ENCODE measurements at regions not wholly inside any gene's neighbourhood (a gene's known extent, or its start where the extent isn't known, plus 50 kb on each side); places are given as distances from the start of the nearest gene placed in this dataset.

DNA sequence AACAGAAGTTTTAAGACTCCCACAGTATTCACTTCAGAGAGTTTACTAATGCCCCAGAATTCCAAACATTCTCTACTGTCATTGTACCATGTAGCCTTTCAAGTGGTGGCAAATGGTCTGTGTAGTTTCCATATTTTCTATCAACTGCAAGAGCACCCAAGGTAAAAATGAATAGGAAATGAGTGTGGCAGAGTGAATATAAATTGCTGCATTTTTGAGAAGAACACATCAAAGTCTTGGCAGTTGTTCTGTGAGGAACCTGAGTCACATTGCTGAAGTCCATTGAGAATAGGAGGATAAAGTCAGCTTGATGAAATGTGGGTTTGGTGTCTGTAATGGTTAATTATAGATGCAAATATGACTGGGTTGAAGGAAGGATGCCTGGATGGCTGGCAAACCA, 193.6 kb downstream of the AASDHPPT start:
- BruUV-seq (replicated peaks) = no TSS peak
- no peaks in the 10 kb centered on the region for H3K4me1 ChIP-seq (ENCODE audit: control insufficient read depth in 1 of 2, insufficient read depth in 2 of 2, low read length in 2 of 2)
- H3K36me3 ChIP-seq (ENCODE audit: control insufficient read depth in 1 of 2, insufficient read depth in 2 of 2, low read length in 2 of 2) = no peaks in the 10 kb centered on the region
- DNase-seq (ENCODE audit: low read depth, low spot score) (no peak), ATAC-seq (no peak)
- intact Hi-C loops (cut with micrococcal nuclease) = no loop called here
- H3K4me3 ChIP-seq (replicated peaks in 1 of 2; ENCODE audit: low read depth in 1 of 2, low read length in 2 of 2) = no peak overlapping the region
- H3K27ac ChIP-seq (ENCODE audit: low read depth, low read length) = no peak overlapping the region
- no peak overlapping the region for H2AFZ ChIP-seq (ENCODE audit: low read depth, low read length, poor library complexity, severe bottlenecking)
- ChIA-PET RAD21 (ENCODE audit: low non-redundant PET in 1 of 2, low total read pairs in 2 of 2, uncharacterized antibody in 2 of 2, unreplicated experiment in 2 of 2) (no interaction called here), POLR2A (no interaction called here), CTCF (no interaction called here)
- H3K9me3 ChIP-seq (ENCODE audit: control insufficient read depth in 1 of 2, insufficient read depth in 1 of 2, low read depth in 1 of 2, low read length in 2 of 2) = no peaks in the 10 kb centered on the region
- no peaks in the 10 kb centered on the region for H4K20me1 ChIP-seq (ENCODE audit: insufficient read depth)
- no peak overlapping the region for H3K4me2 ChIP-seq (ENCODE audit: low read length)
- TF ChIP-seq, protein P1, sequence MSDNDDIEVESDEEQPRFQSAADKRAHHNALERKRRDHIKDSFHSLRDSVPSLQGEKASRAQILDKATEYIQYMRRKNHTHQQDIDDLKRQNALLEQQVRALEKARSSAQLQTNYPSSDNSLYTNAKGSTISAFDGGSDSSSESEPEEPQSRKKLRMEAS (IDR thresholded peaks at IDR 0.05) = no peak
- TF ChIP-seq SP1 (IDR thresholded peaks at IDR 0.05; ENCODE audit: low read depth) (no peak), POLR2AphosphoS5 (IDR thresholded peaks at IDR 0.05; ENCODE audit: low read depth, low read length) (no peak), TCF7L2 (IDR thresholded peaks at IDR 0.05; ENCODE audit: borderline replicate concordance, extremely low read depth, insufficient read depth, insufficient read length) (no peak), YY1 (IDR thresholded peaks at IDR 0.05; ENCODE audit: extremely low read depth, insufficient replicate concordance, low read depth, low read length) (no peak), ELF1 (IDR thresholded peaks at IDR 0.05; ENCODE audit: borderline replicate concordance, low read depth) (no peak), RAD21 (IDR thresholded peaks at IDR 0.05; ENCODE audit: low read depth) (no peak), EGR1 (IDR thresholded peaks at IDR 0.05; ENCODE audit: low read depth) (no peak), EZH2phosphoT487 (IDR thresholded peaks at IDR 0.05; ENCODE audit: borderline replicate concordance) (no peak), FOSL1 (IDR thresholded peaks at IDR 0.05; ENCODE audit: low read depth) (no peak), SIN3A (IDR thresholded peaks at IDR 0.05; ENCODE audit: low read depth) (no peak), SRF (IDR thresholded peaks at IDR 0.05; ENCODE audit: low read depth) (no peak), CBX3 (IDR thresholded peaks at IDR 0.05; ENCODE audit: low read depth) (no peak), EZH2 (IDR thresholded peaks at IDR 0.05) (no peak)
- TF ChIP-seq, protein P2, sequence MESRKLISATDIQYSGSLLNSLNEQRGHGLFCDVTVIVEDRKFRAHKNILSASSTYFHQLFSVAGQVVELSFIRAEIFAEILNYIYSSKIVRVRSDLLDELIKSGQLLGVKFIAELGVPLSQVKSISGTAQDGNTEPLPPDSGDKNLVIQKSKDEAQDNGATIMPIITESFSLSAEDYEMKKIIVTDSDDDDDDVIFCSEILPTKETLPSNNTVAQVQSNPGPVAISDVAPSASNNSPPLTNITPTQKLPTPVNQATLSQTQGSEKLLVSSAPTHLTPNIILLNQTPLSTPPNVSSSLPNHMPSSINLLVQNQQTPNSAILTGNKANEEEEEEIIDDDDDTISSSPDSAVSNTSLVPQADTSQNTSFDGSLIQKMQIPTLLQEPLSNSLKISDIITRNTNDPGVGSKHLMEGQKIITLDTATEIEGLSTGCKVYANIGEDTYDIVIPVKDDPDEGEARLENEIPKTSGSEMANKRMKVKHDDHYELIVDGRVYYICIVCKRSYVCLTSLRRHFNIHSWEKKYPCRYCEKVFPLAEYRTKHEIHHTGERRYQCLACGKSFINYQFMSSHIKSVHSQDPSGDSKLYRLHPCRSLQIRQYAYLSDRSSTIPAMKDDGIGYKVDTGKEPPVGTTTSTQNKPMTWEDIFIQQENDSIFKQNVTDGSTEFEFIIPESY (IDR thresholded peaks at IDR 0.05; ENCODE audit: extremely low read depth, insufficient replicate concordance, low read length) = no peak
- TF ChIP-seq, protein P3, sequence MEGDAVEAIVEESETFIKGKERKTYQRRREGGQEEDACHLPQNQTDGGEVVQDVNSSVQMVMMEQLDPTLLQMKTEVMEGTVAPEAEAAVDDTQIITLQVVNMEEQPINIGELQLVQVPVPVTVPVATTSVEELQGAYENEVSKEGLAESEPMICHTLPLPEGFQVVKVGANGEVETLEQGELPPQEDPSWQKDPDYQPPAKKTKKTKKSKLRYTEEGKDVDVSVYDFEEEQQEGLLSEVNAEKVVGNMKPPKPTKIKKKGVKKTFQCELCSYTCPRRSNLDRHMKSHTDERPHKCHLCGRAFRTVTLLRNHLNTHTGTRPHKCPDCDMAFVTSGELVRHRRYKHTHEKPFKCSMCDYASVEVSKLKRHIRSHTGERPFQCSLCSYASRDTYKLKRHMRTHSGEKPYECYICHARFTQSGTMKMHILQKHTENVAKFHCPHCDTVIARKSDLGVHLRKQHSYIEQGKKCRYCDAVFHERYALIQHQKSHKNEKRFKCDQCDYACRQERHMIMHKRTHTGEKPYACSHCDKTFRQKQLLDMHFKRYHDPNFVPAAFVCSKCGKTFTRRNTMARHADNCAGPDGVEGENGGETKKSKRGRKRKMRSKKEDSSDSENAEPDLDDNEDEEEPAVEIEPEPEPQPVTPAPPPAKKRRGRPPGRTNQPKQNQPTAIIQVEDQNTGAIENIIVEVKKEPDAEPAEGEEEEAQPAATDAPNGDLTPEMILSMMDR (IDR thresholded peaks at IDR 0.05 in 2 of 3, conservative IDR thresholded peaks at IDR 0.05 in 1 of 3; ENCODE audit: borderline replicate concordance in 1 of 3, insufficient read depth in 1 of 3, low read depth in 2 of 3, low read length in 2 of 3) = no peak
- TF ChIP-seq, protein P4, sequence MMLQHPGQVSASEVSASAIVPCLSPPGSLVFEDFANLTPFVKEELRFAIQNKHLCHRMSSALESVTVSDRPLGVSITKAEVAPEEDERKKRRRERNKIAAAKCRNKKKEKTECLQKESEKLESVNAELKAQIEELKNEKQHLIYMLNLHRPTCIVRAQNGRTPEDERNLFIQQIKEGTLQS (IDR thresholded peaks at IDR 0.05) = no peak
- H3K79me2 ChIP-seq (ENCODE audit: insufficient read depth, low read length) = no peaks in the 10 kb centered on the region
- no peak overlapping the region for H3K9ac ChIP-seq (ENCODE audit: low read length)
- no peaks in the 10 kb centered on the region for H3K27me3 ChIP-seq (ENCODE audit: insufficient read depth, low read length)
- no peaks in the 10 kb centered on the region for H3K9me2 ChIP-seq (ENCODE audit: insufficient read depth)
